ENCODE measurements at regions not wholly inside any gene's neighbourhood (a gene's known extent, or its start where the extent isn't known, plus 50 kb on each side); places are given as distances from the start of the nearest gene placed in this dataset.

- no peak for TF ChIP-seq ZNF197 (CRISPR knock-in tag; IDR thresholded peaks at IDR 0.05; ENCODE audit: low read depth)
- TF ChIP-seq IRF1 (CRISPR knock-in tag; IDR thresholded peaks at IDR 0.05; ENCODE audit: borderline replicate concordance), result no peak
- TF ChIP-seq ETS1 (conservative IDR thresholded peaks at IDR 0.05; ENCODE audit: control insufficient read depth, low read depth, low read length), result no peak
- no peak for TF ChIP-seq ATF3 (IDR thresholded peaks at IDR 0.05)
- TF ChIP-seq ATF3 (CRISPR knock-in tag; conservative IDR thresholded peaks at IDR 0.05), result no peak
Measured at GRCh38 chr20:40961176-40961575, 67.4 kb upstream of the TOP1 start (continued).

Data from K562 (cell line).